ENCODE measurements at regions not wholly inside any gene's neighbourhood (a gene's known extent, or its start where the extent isn't known, plus 50 kb on each side); places are given as distances from the start of the nearest gene placed in this dataset.

DNA sequence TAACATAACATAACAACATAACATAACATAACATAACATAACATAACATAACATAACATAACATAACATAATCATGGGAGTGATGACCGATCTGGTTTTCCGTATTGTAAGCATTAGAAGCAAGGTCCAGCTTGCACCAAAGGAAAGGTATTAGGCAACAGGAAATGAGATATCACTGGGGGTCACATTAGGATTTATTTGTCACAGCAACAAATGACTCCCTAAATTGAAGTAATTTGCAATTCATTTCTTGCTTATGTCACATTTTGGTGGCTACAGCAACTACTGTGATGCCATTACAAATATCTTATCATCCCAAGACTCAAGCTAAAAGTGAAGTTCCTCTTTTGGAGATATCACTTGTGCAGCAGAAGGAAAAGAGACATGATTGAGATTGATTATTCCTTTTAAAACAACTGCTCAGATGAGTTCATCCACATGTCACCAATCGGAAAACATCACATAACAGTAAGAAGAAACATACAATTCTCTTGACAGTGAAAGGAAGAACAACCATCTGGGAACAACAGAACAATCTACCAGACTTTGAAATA lies 1331.1 kb upstream of the RAG2 start:
- no peaks in the 10 kb centered on the region for H4K20me1 ChIP-seq
- H3K27ac ChIP-seq: no peak overlapping the region
- H3K36me3 ChIP-seq: no peaks in the 10 kb centered on the region
- H3K9ac ChIP-seq: no peak overlapping the region
- H3K27me3 ChIP-seq: no peaks in the 10 kb centered on the region
- no peak for TF ChIP-seq Cebpa-rat (IDR thresholded peaks at IDR 0.05)
- H3K4me1 ChIP-seq: peaks cover 0 to 7% (median 0%) of the 10 kb centered on the region in 10 experiments; a peak in 3 of 20 replicates
- peaks cover 5 to 15% (median 6%) of the 10 kb centered on the region in 11 experiments; a peak in 13 of 22 replicates for H3K9me3 ChIP-seq (replicated peaks in 1 of 11)
- no peak overlapping the region for H3K4me2 ChIP-seq
- H3K4me3 ChIP-seq: no peak overlapping the region

GRCh38 chr11:37926772-37927171 lies 1328.7 kb upstream of the RAG2 start:
- no peaks in the 10 kb centered on the region for H3K27me3 ChIP-seq
- H3K36me3 ChIP-seq: no peaks in the 10 kb centered on the region
- H3K9me3 ChIP-seq (replicated peaks in 1 of 11): 0 out of 22 replicates have a peak, but pooled peaks cover 0 to under 1% (median 0%) of the 10 kb centered on the region in 11 experiments
- no peaks in the 10 kb centered on the region for H4K20me1 ChIP-seq
- no peak overlapping the region for H3K27ac ChIP-seq
- no peaks in the 10 kb centered on the region for H3K4me1 ChIP-seq
- TF ChIP-seq Cebpa-rat (IDR thresholded peaks at IDR 0.05): no peak
- H3K4me2 ChIP-seq: no peak overlapping the region
- no peak overlapping the region for H3K9ac ChIP-seq
- no peak overlapping the region for H3K4me3 ChIP-seq

DNA sequence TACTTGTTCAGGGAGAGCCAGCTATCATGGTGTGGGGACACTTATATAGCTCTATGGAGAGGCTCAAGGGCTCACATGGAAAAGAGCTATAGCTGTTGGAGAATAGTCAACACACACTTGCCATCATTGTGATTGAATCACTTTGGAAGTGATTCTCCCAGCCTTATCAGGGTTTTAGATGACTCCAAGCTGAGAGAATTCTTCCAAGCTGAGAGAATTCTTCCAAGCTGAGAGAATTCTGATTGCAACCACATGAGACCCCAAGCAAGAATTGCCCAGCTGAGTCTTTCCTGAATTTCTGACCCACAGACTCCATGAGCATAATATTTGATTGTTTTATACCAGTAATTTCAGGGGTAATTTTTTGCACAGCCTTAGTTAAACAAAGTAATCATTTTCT lies 1318.3 kb upstream of the RAG2 start:
- no peak overlapping the region for H3K9ac ChIP-seq
- no peak overlapping the region for H3K4me3 ChIP-seq
- no peaks in the 10 kb centered on the region for H3K27me3 ChIP-seq
- no peak overlapping the region for H3K27ac ChIP-seq
- TF ChIP-seq Cebpa-rat (IDR thresholded peaks at IDR 0.05): no peak
- H4K20me1 ChIP-seq: no peaks in the 10 kb centered on the region
- H3K9me3 ChIP-seq (replicated peaks in 1 of 11): no peaks in the 10 kb centered on the region
- H3K36me3 ChIP-seq: no peaks in the 10 kb centered on the region
- no peak overlapping the region for H3K4me2 ChIP-seq
- H3K4me1 ChIP-seq: no peaks in the 10 kb centered on the region

- no peak overlapping the region for H3K4me3 ChIP-seq
- H3K27me3 ChIP-seq: no peaks in the 10 kb centered on the region
- H3K36me3 ChIP-seq: no peaks in the 10 kb centered on the region
- no peaks in the 10 kb centered on the region for H3K4me1 ChIP-seq
- no peak overlapping the region for H3K27ac ChIP-seq
- H3K9me3 ChIP-seq (replicated peaks in 1 of 11): no peaks in the 10 kb centered on the region
- no peak for TF ChIP-seq Cebpa-rat (IDR thresholded peaks at IDR 0.05)
- no peak overlapping the region for H3K9ac ChIP-seq
- H4K20me1 ChIP-seq: no peaks in the 10 kb centered on the region
- no peak overlapping the region for H3K4me2 ChIP-seq
Observed at GRCh38 chr11:37914859-37915258, 1316.8 kb upstream of the RAG2 start.

- no peaks in the 10 kb centered on the region; a peak in 1 of 22 replicates for H3K9me3 ChIP-seq (replicated peaks in 1 of 11)
- H3K27me3 ChIP-seq: no peaks in the 10 kb centered on the region
- no peak for TF ChIP-seq Cebpa-rat (IDR thresholded peaks at IDR 0.05)
- H3K4me3 ChIP-seq: no peak overlapping the region
- no peaks in the 10 kb centered on the region for H3K4me1 ChIP-seq
- no peaks in the 10 kb centered on the region for H3K36me3 ChIP-seq
- no peak overlapping the region for H3K9ac ChIP-seq
- H3K27ac ChIP-seq: no peak overlapping the region
- no peak overlapping the region for H3K4me2 ChIP-seq
- no peaks in the 10 kb centered on the region for H4K20me1 ChIP-seq
Observed at GRCh38 chr11:37908219-37908548, 1310.1 kb upstream of the RAG2 start.

DNA sequence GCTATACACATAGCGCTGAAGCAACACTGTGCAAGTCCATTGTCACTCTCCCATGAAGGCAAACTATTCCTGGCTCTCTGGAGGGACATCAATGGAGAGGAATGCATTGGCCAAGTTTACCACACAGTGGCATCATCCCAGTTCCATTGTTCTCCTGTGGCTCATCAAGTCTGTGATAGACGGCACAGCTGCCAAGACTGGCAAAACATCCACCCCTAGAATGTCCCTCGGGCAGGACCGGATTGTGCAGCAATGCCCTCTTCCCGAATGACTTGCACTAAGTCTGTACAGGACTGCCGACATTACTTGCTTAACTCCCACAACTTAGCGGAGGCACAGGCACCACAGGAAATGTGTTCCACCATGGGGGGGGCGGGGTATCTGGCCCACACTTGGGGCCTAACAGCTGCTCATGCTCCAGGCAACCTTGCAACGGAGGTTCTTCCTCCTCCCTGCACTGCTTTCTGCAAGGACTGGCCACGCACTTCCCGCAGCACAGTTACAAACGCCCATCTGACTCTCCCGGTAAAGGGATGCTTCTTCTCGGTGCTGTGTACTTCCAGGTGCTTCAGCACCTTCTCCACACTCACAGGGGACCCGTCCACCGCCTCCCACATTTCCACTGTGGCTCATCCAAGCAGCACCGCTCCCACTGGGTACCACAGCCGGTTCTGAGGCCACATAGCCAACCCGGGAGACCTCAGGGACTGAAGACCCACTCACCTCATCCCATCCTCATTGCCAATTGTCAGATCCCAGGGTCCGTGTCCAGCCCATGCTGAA lies 1309.6 kb upstream of the RAG2 start:
- Histone ChIP-seq H3K4me3 (no peak overlapping the region), H3K9ac (no peak overlapping the region), H4K20me1 (no peaks in the 10 kb centered on the region), H3K27ac (no peak overlapping the region), H3K36me3 (no peaks in the 10 kb centered on the region), H3K27me3 (no peaks in the 10 kb centered on the region), H3K4me2 (no peak overlapping the region), H3K9me3 (replicated peaks in 1 of 11) (no peaks in the 10 kb centered on the region; a peak in 1 of 22 replicates), H3K4me1 (no peaks in the 10 kb centered on the region)
- no peak for TF ChIP-seq Cebpa-rat (IDR thresholded peaks at IDR 0.05)

GRCh38 chr11:37905707-37906417 lies 1307.8 kb upstream of the RAG2 start:
- TF ChIP-seq Cebpa-rat (IDR thresholded peaks at IDR 0.05): no peak
- Histone ChIP-seq H3K9ac (no peak overlapping the region), H3K27me3 (no peaks in the 10 kb centered on the region), H3K27ac (no peak overlapping the region; a peak in 1 of 22 replicates), H4K20me1 (no peaks in the 10 kb centered on the region), H3K4me1 (no peaks in the 10 kb centered on the region), H3K9me3 (replicated peaks in 1 of 11) (no peaks in the 10 kb centered on the region; a peak in 1 of 22 replicates), H3K4me3 (no peak overlapping the region), H3K4me2 (no peak overlapping the region), H3K36me3 (no peaks in the 10 kb centered on the region)

- no peak overlapping the region for H3K4me2 ChIP-seq
- H4K20me1 ChIP-seq: no peaks in the 10 kb centered on the region
Observed at GRCh38 chr11:37896016-37896415, 1298.0 kb upstream of the RAG2 start.

DNA sequence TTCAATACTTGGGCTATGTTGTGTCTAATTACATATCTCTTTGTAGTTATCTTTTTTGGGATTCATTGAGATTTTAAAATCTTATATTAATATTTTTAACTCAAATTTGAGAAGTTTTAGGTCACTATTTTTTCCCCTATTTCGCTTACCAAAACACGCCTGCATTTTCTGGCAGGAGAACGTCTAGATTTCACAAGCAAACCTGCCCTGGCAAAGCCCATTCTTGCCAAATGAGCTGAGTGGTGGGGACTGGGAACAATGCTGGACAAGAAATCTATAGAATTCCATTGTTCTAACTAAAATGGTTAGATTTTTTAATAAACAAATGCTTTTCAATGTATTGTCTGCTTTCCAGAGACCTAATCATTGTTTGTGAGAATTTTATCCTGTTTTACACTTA lies 1283.7 kb upstream of the RAG2 start:
- H3K27me3 ChIP-seq: no peaks in the 10 kb centered on the region
- H3K4me1 ChIP-seq: no peaks in the 10 kb centered on the region
- TF ChIP-seq Cebpa-rat (IDR thresholded peaks at IDR 0.05): no peak
- no peak overlapping the region for H3K9ac ChIP-seq
- no peak overlapping the region for H3K4me3 ChIP-seq
- H4K20me1 ChIP-seq: no peaks in the 10 kb centered on the region
- H3K4me2 ChIP-seq: no peak overlapping the region
- no peak overlapping the region for H3K27ac ChIP-seq
- H3K36me3 ChIP-seq: no peaks in the 10 kb centered on the region
- peaks cover 0 to 2% (median 0%) of the 10 kb centered on the region in 11 experiments; a peak in 1 of 22 replicates for H3K9me3 ChIP-seq (replicated peaks in 1 of 11)

More at GRCh38 chr11:37896016-37896415, 1298.0 kb upstream of the RAG2 start:
- H3K9me3 ChIP-seq (replicated peaks in 1 of 11): peaks cover 18 to 26% (median 20%) of the 10 kb centered on the region in 11 experiments
- H3K9ac ChIP-seq: no peak overlapping the region
- no peak overlapping the region for H3K27ac ChIP-seq
- 0 out of 20 replicates have a peak, but pooled peaks cover 0 to 5% (median 0%) of the 10 kb centered on the region in 10 experiments for H3K4me1 ChIP-seq
- TF ChIP-seq Cebpa-rat (IDR thresholded peaks at IDR 0.05): no peak
- no peak overlapping the region for H3K4me3 ChIP-seq
- no peaks in the 10 kb centered on the region for H3K27me3 ChIP-seq
- H3K36me3 ChIP-seq: no peaks in the 10 kb centered on the region

Measured in BLaER1 treated with 17β-estradiol and CSF1 and Interleukin-3, amounts not matched to agents 10 nM and 100 nM (cell line).